Suprapubic skin (tissue), 4 donors: ENCODE measurements at regions not wholly inside any gene's neighbourhood (a gene's known extent, or its start where the extent isn't known, plus 50 kb on each side); places are given as distances from the start of the nearest gene placed in this dataset.
A peak's percentile ranks its signal among the peaks of the same experiment; 100 is the strongest.
"Not testable (repeated sequence)": the region's sequence is repeated elsewhere in the genome, so short reads cannot be mapped to it uniquely, and the experiment has no call there.

Experiments used
- DNase-seq, 2 donors: peaks; one replicate each; pipeline ENCODE4 v3.0.0-alpha.2; 2019; ENCODE audit warnings: low spot score in 2 of 2
- H3K27ac ChIP-seq: fragments of 200-600 bp; sonication (generic); one replicate; pipeline ENCODE4 v1.5.1; 2019
- H3K27me3 ChIP-seq: fragments of 200-600 bp; sonication (generic); one replicate; pipeline ENCODE4 v1.5.1; 2019
- H3K36me3 ChIP-seq: fragments of 200-600 bp; sonication (generic); one replicate; pipeline ENCODE4 v1.5.1; 2019
- H3K4me1 ChIP-seq: fragments of 200-600 bp; sonication (generic); one replicate; pipeline ENCODE4 v1.5.1; 2019
- H3K4me3 ChIP-seq: fragments of 200-600 bp; sonication (generic); one replicate; pipeline ENCODE4 v1.5.1; 2019; ENCODE audit warnings: mild to moderate bottlenecking
- H3K9me3 ChIP-seq: fragments of 200-600 bp; sonication (generic); one replicate; pipeline ENCODE4 v1.5.1; 2019
- CTCF ChIP-seq, 2 donors: fragments of 200-600 bp in 1 of 2; fragments of 450-650 bp in 1 of 2; sonication (generic) in 1 of 2; IDR thresholded peaks; one replicate each; pipeline ENCODE4 v1.5.1; 2016 to 2019; ENCODE audit warnings: antibody characterized with exemption in 2 of 2, mild to moderate bottlenecking in 1 of 2, moderate library complexity in 1 of 2
- EP300 ChIP-seq: sonication (generic); formaldehyde crosslinking; IDR thresholded peaks from one replicate; pipeline ENCODE4 v1.6.1; 2017; ENCODE audit warnings: antibody characterized with exemption
- POLR2A ChIP-seq, 2 donors: fragments of 450-650 bp; IDR thresholded peaks; one replicate each; pipeline ENCODE4 v1.6.1; 2017; ENCODE audit warnings: antibody characterized with exemption in 2 of 2, mild to moderate bottlenecking in 2 of 2, moderate library complexity in 2 of 2
- POLR2AphosphoS5 ChIP-seq, 3 donors: sonication (generic); formaldehyde crosslinking; IDR thresholded peaks; one replicate each; pipeline ENCODE4 v1.6.1; 2017; ENCODE audit warnings: antibody characterized with exemption in 3 of 3
- WGBS: methylation state at CpG from one replicate; pipeline ENCODE4 v1.1.5; 2018; 5-methylcytosine and 5-hydroxymethylcytosine counted together

- Histone ChIP-seq H3K9me3 (no peaks in the 10 kb centered on the region), H3K36me3 (no peaks in the 10 kb centered on the region), H3K4me3 (no peak overlapping the region), H3K27ac (peak overlapping the region; percentile 60), H3K4me1 (peaks cover 28% of the 10 kb centered on the region), H3K27me3 (no peaks in the 10 kb centered on the region)
- no peak for DNase-seq
- TF ChIP-seq EP300 (no peak), CTCF (IDR thresholded peaks at IDR 0.05) (no peak), POLR2A (IDR thresholded peaks at IDR 0.05) (no peak), POLR2AphosphoS5 (IDR thresholded peaks at IDR 0.05) (no peak)
- WGBS = 59% methylated on average over 5 of the region's 5 CpGs
Measured at GRCh38 chr16:17970157-17970765, 366.3 kb downstream of the NPIPA8 start.

GRCh38 chr16:17965133-17965900 is 371.2 kb downstream of the NPIPA8 start:
- Histone ChIP-seq H3K9me3 (no peaks in the 10 kb centered on the region), H3K4me3 (no peak overlapping the region), H3K27me3 (no peaks in the 10 kb centered on the region), H3K36me3 (no peaks in the 10 kb centered on the region), H3K4me1 (peaks cover 11% of the 10 kb centered on the region), H3K27ac (no peak overlapping the region)
- no peak for DNase-seq
- TF ChIP-seq POLR2A (IDR thresholded peaks at IDR 0.05) = no peak
- no peak for TF ChIP-seq EP300
- TF ChIP-seq CTCF (IDR thresholded peaks at IDR 0.05) = no peak
- no peak for TF ChIP-seq POLR2AphosphoS5 (IDR thresholded peaks at IDR 0.05)
- 54% methylated on average over 10 of the region's 10 CpGs for WGBS

- WGBS = 39% methylated on average over 3 of the region's 3 CpGs
- H3K4me1 ChIP-seq = no peaks in the 10 kb centered on the region
- TF ChIP-seq POLR2A (IDR thresholded peaks at IDR 0.05) (no peak), POLR2AphosphoS5 (IDR thresholded peaks at IDR 0.05) (no peak), CTCF (IDR thresholded peaks at IDR 0.05) (no peak), EP300 (no peak)
- H3K27ac ChIP-seq = no peak overlapping the region
- H3K9me3 ChIP-seq = no peaks in the 10 kb centered on the region
- no peaks in the 10 kb centered on the region for H3K36me3 ChIP-seq
- DNase-seq = no peak
- no peaks in the 10 kb centered on the region for H3K27me3 ChIP-seq
- no peak overlapping the region for H3K4me3 ChIP-seq
Measured at GRCh38 chr16:17964196-17964595, 372.3 kb downstream of the NPIPA8 start.

GRCh38 chr16:17963185-17963836 is 373.2 kb downstream of the NPIPA8 start:
- no peak overlapping the region for H3K27ac ChIP-seq
- H3K4me3 ChIP-seq = no peak overlapping the region
- 67% methylated on average over 12 of the region's 12 CpGs for WGBS
- no peak for TF ChIP-seq CTCF (IDR thresholded peaks at IDR 0.05)
- TF ChIP-seq EP300 = no peak
- no peak for TF ChIP-seq POLR2AphosphoS5 (IDR thresholded peaks at IDR 0.05)
- TF ChIP-seq POLR2A (IDR thresholded peaks at IDR 0.05) = no peak
- H3K36me3 ChIP-seq = no peaks in the 10 kb centered on the region
- no peaks in the 10 kb centered on the region for H3K4me1 ChIP-seq
- H3K9me3 ChIP-seq = no peaks in the 10 kb centered on the region
- no peak for DNase-seq
- no peaks in the 10 kb centered on the region for H3K27me3 ChIP-seq

- WGBS = 49% methylated on average over 3 of the region's 3 CpGs
- no peak overlapping the region for H3K4me3 ChIP-seq
- no peaks in the 10 kb centered on the region for H3K9me3 ChIP-seq
- no peaks in the 10 kb centered on the region for H3K36me3 ChIP-seq
- no peaks in the 10 kb centered on the region for H3K27me3 ChIP-seq
- no peaks in the 10 kb centered on the region for H3K4me1 ChIP-seq
- DNase-seq = no peak
- TF ChIP-seq EP300 (no peak), CTCF (IDR thresholded peaks at IDR 0.05) (no peak), POLR2A (IDR thresholded peaks at IDR 0.05) (no peak), POLR2AphosphoS5 (IDR thresholded peaks at IDR 0.05) (no peak)
- no peak overlapping the region for H3K27ac ChIP-seq
Measured at GRCh38 chr16:17962726-17963125, 373.8 kb downstream of the NPIPA8 start.

- 89% methylated on average over 8 of the region's 8 CpGs for WGBS
- H3K27me3 ChIP-seq, DNase-seq, H3K4me1 ChIP-seq, H3K27ac ChIP-seq, H3K36me3 ChIP-seq, H3K4me3 ChIP-seq, H3K9me3 ChIP-seq: not testable (repeated sequence)
Measured at GRCh38 chr16:17961822-17962221, 374.7 kb downstream of the NPIPA8 start.
